Prostate gland (tissue), 2 donors: ENCODE measurements at regions not wholly inside any gene's neighbourhood (a gene's known extent, or its start where the extent isn't known, plus 50 kb on each side); places are given as distances from the start of the nearest gene placed in this dataset.

Experiments used
- CTCF ChIP-seq, 4 experiments: fragments of 200-600 bp in 2 of 4; fragments of 450-650 bp in 2 of 4; sonication (generic) in 2 of 4; IDR thresholded peaks; 1 replicate in 3 of 4; 2 replicates in 1 of 4; pipeline ENCODE4 v1.5.1; 2016 to 2019; ENCODE audit warnings: antibody characterized with exemption in 4 of 4, mild to moderate bottlenecking in 2 of 4, moderate library complexity in 2 of 4
- POLR2AphosphoS5 ChIP-seq: sonication (generic); formaldehyde crosslinking; IDR thresholded peaks from one replicate; pipeline ENCODE4 v1.6.1; 2017; ENCODE audit warnings: antibody characterized with exemption

- TF ChIP-seq CTCF (IDR thresholded peaks at IDR 0.05): no peak
- no peak for TF ChIP-seq POLR2AphosphoS5
Observed at GRCh38 chr11:44408141-44408540, 98.2 kb upstream of the ALX4 start.
